IMR-90 (cell line): ENCODE measurements at regions not wholly inside any gene's neighbourhood (a gene's known extent, or its start where the extent isn't known, plus 50 kb on each side); places are given as distances from the start of the nearest gene placed in this dataset.

Experiments used
- ATAC-seq: fragments of 200-7000 bp; cut with Tn5 transposase; 2 replicates; pipeline ENCODE4 v1.9.1; 2020; ENCODE audit warnings: low read depth, mild to moderate bottlenecking, moderate library complexity
- BruUV-seq: library from RNA; stranded (reverse); fragments of 400-500 nt; replicated peaks from 2 replicates; lab custom pipeline; 2021; lab: Mats Ljungman, UMichigan
- CTCF ChIA-PET: fragments of 300-600 bp; formaldehyde crosslinking; extraction: SDS; loops from one replicate; lab custom pipeline; 2021; ENCODE audit warnings: antibody characterized with exemption; lab: Yijun Ruan, JAX
- POLR2A ChIA-PET: fragments of 300-600 bp; sonication (Branson Sonifier 250); formaldehyde crosslinking; loops from one replicate; lab custom pipeline; 2022; ENCODE audit warnings: antibody characterized with exemption; ENCODE audit not compliant: unreplicated experiment; lab: Charles Lee
- DNase-seq: peaks from one replicate; pipeline ENCODE4 v3.0.0; 2013
- H2AFZ ChIP-seq: replicated peaks from 2 replicates; pipeline ENCODE3; 2013; ENCODE audit warnings: low read length, mild to moderate bottlenecking; ENCODE audit not compliant: poor library complexity
- H2AK5ac ChIP-seq: 2 replicates; pipeline ENCODE4 v1.6.1; 2013; ENCODE audit warnings: low read depth, low read length, inconsistent platforms
- H2AK9ac ChIP-seq: replicated peaks from 2 replicates; pipeline ENCODE3; 2013; ENCODE audit warnings: mild to moderate bottlenecking, low read depth, low read length, moderate library complexity; ENCODE audit not compliant: poor library complexity
- H2BK120ac ChIP-seq: 2 replicates; pipeline ENCODE4 v1.6.1; 2013; ENCODE audit warnings: low read depth, low read length, inconsistent platforms
- H2BK15ac ChIP-seq: 3 replicates; pipeline ENCODE4 v1.6.1; 2013; ENCODE audit warnings: low read depth, low read length, inconsistent platforms
- H2BK20ac ChIP-seq: 2 replicates; pipeline ENCODE4 v1.6.1; 2013; ENCODE audit warnings: low read depth, mild to moderate bottlenecking, inconsistent platforms, low read length, moderate library complexity
- H2BK5ac ChIP-seq: 2 replicates; pipeline ENCODE4 v1.6.1; 2013; ENCODE audit warnings: mild to moderate bottlenecking, low read depth, low read length, inconsistent platforms; ENCODE audit not compliant: poor library complexity, severe bottlenecking
- H3K14ac ChIP-seq: replicated peaks from 2 replicates; pipeline ENCODE4 v1.6.1; 2013; ENCODE audit warnings: low read depth, low read length, inconsistent platforms
- H3K18ac ChIP-seq: 2 replicates; pipeline ENCODE4 v1.6.1; 2013; ENCODE audit warnings: low read depth, low read length, control low read depth
- H3K23ac ChIP-seq: 2 replicates; pipeline ENCODE4 v1.6.1; 2013; ENCODE audit warnings: low read depth, low read length, inconsistent platforms
- H3K27ac ChIP-seq: 2 replicates; pipeline ENCODE4 v1.5.1; 2013; ENCODE audit warnings: mild to moderate bottlenecking, control low read depth, low read length; ENCODE audit not compliant: insufficient read depth
- H3K27me3 ChIP-seq: 2 replicates; pipeline ENCODE4 v1.6.1; 2013; ENCODE audit warnings: low read length; ENCODE audit not compliant: control insufficient read depth, insufficient read depth
- H3K36me3 ChIP-seq: 2 replicates; pipeline ENCODE4 v1.6.1; 2013; ENCODE audit warnings: low read length, mixed read lengths; ENCODE audit not compliant: control insufficient read depth, insufficient read depth
- H3K4ac ChIP-seq: 2 replicates; pipeline ENCODE4 v1.6.1; 2013; ENCODE audit warnings: low read depth, low read length, inconsistent platforms
- H3K4me1 ChIP-seq: 2 replicates; pipeline ENCODE4 v1.6.1; 2013; ENCODE audit warnings: low read length, mixed read lengths; ENCODE audit not compliant: control insufficient read depth, insufficient read depth
- H3K4me2 ChIP-seq: 2 replicates; pipeline ENCODE4 v1.6.1; 2013; ENCODE audit warnings: low read depth, mild to moderate bottlenecking, control low read depth, low read length, moderate library complexity
- H3K4me3 ChIP-seq: 2 replicates; pipeline ENCODE4 v1.5.1; 2013; ENCODE audit warnings: low read depth, mild to moderate bottlenecking, control low read depth, low read length, moderate library complexity; ENCODE audit not compliant: insufficient read depth
- H3K56ac ChIP-seq: 2 replicates; pipeline ENCODE4 v1.6.1; 2013; ENCODE audit warnings: low read length, inconsistent platforms; ENCODE audit not compliant: insufficient read depth; ENCODE audit errors: extremely low read depth
- H3K79me1 ChIP-seq, 2 experiments: 2 replicates each; pipeline ENCODE4 v1.6.1; 2013; ENCODE audit warnings: low read length in 2 of 2, inconsistent platforms in 1 of 2, low read depth in 1 of 2
- H3K9ac ChIP-seq: 2 replicates; pipeline ENCODE4 v1.6.1; 2013; ENCODE audit warnings: low read depth, low read length, control low read depth
- H3K9me1 ChIP-seq: 2 replicates; pipeline ENCODE4 v1.6.1; 2013; ENCODE audit warnings: low read length, inconsistent platforms; ENCODE audit not compliant: insufficient read depth
- H3K9me3 ChIP-seq: 2 replicates; pipeline ENCODE4 v1.6.1; 2013; ENCODE audit warnings: low read length; ENCODE audit not compliant: control insufficient read depth, insufficient read depth
- H4K20me1 ChIP-seq: 2 replicates; pipeline ENCODE4 v1.6.1; 2013; ENCODE audit warnings: low read length, inconsistent platforms; ENCODE audit not compliant: insufficient read depth
- H4K5ac ChIP-seq: 2 replicates; pipeline ENCODE4 v1.6.1; 2013; ENCODE audit warnings: mild to moderate bottlenecking, low read depth, low read length, control low read depth
- H4K8ac ChIP-seq, 2 experiments: 2 replicates each; pipeline ENCODE4 v1.6.1; 2013; ENCODE audit warnings: low read depth in 2 of 2, low read length in 2 of 2, control low read depth in 1 of 2, inconsistent platforms in 1 of 2
- H4K91ac ChIP-seq: 2 replicates; pipeline ENCODE4 v1.6.1; 2013; ENCODE audit warnings: low read depth, low read length, inconsistent platforms; ENCODE audit not compliant: insufficient read depth
- CEBPB ChIP-seq: IDR thresholded peaks from 2 replicates; pipeline ENCODE4 v1.6.1; 2012; ENCODE audit warnings: low read depth, low read length, improper control_type of control experiment
- CHD1 ChIP-seq: IDR thresholded peaks from 2 replicates; pipeline ENCODE4 v1.6.1; 2012; ENCODE audit warnings: low read depth, low read length, improper control_type of control experiment
- MAFK ChIP-seq: IDR thresholded peaks from 2 replicates; pipeline ENCODE4 v1.6.1; 2012; ENCODE audit warnings: low read depth, low read length, improper control_type of control experiment
- NFE2L2 ChIP-seq: fragments of 150-350 bp; IDR thresholded peaks from 2 replicates; pipeline ENCODE4 v1.6.1; 2016; ENCODE audit warnings: low read depth, mild to moderate bottlenecking, low read length
- POLR2A ChIP-seq: IDR thresholded peaks from 2 replicates; pipeline ENCODE4 v1.6.1; 2012; ENCODE audit warnings: mild to moderate bottlenecking, low read depth, low read length
- RFX5 ChIP-seq: IDR thresholded peaks from 2 replicates; pipeline ENCODE4 v1.8.0; 2012; ENCODE audit warnings: low read depth, mild to moderate bottlenecking, low read length, moderate library complexity
- SMC3 ChIP-seq: fragments of 150-350 bp; IDR thresholded peaks from 2 replicates; pipeline ENCODE4 v1.6.1; 2016; ENCODE audit warnings: low read depth, mild to moderate bottlenecking, antibody characterized with exemption, low read length, moderate library complexity
- USF2 ChIP-seq: fragments of 150-350 bp; IDR thresholded peaks from 2 replicates; pipeline ENCODE4 v1.6.1; 2017; ENCODE audit warnings: mild to moderate bottlenecking, antibody characterized with exemption, low read length, low read depth
- WGBS, 2 experiments: methylation state at CpG; one replicate each; pipeline versions ENCODE4 v1.1.5 to v1.1.7; 2013; ENCODE audit warnings: missing lambda C conversion rate in 2 of 2; ENCODE audit not compliant: insufficient read length in 1 of 2; ENCODE audit errors: extremely low coverage in 2 of 2; 5-methylcytosine and 5-hydroxymethylcytosine counted together
- dilution Hi-C: fragments of 300-500 bp; cut with HindIII; formaldehyde crosslinking; loops from one replicate; pipeline ENCODE4 v1.14.3; 2018; ENCODE audit warnings: low sequenced_read_pairs; ENCODE audit not compliant: unreplicated experiment
- in situ Hi-C: fragments of 300-500 bp; cut with MboI; formaldehyde crosslinking; loops from 3 replicates; pipeline ENCODE4 v1.14.3; 2019; ENCODE audit warnings: low sequenced_read_pairs, inconsistent platforms, mixed read lengths
- intact Hi-C: fragments of 100-400 bp; cut with micrococcal nuclease; formaldehyde crosslinking; loops from 2 replicates; pipeline ENCODE4 v1.10.0; 2022

GRCh38 chr12:89797436-89797835 lies 88.8 kb upstream of the ATP2B1 start:
- no TSS peak for BruUV-seq

More at GRCh38 chr12:89797436-89797835, 88.8 kb upstream of the ATP2B1 start:
- ATAC-seq (no peak), DNase-seq (no peak)
- no peak overlapping the region for H2AK5ac ChIP-seq
- H4K5ac ChIP-seq: no peak overlapping the region
- H3K27ac ChIP-seq: no peak overlapping the region
- ChIA-PET POLR2A (no interaction called here), CTCF (interaction anchor here (1.5 kb wide), 1 partner anchor 13 kb away, joined by 5 read pairs; no protein-coding TSS in a partner anchor)
- H4K8ac ChIP-seq: no peak overlapping the region
- H3K23ac ChIP-seq: no peak overlapping the region
- no peak overlapping the region for H3K18ac ChIP-seq
- no peak overlapping the region for H2BK15ac ChIP-seq
- no peaks in the 10 kb centered on the region for H3K9me3 ChIP-seq
- no peaks in the 10 kb centered on the region for H3K36me3 ChIP-seq
- no peaks in the 10 kb centered on the region for H3K4me1 ChIP-seq
- no peaks in the 10 kb centered on the region for H4K20me1 ChIP-seq
- no peak for TF ChIP-seq RFX5
- no peak for TF ChIP-seq POLR2A
- no peak for TF ChIP-seq NFE2L2
- TF ChIP-seq SMC3: no peak
- TF ChIP-seq CEBPB: peak; percentile 60
- TF ChIP-seq CHD1: no peak
- no peak for TF ChIP-seq USF2
- no peak for TF ChIP-seq MAFK
- H3K27me3 ChIP-seq: no peaks in the 10 kb centered on the region
- H3K9ac ChIP-seq: no peak overlapping the region
- H2BK5ac ChIP-seq: no peak overlapping the region
- no peak overlapping the region for H2AK9ac ChIP-seq
- H3K9me1 ChIP-seq: no peaks in the 10 kb centered on the region; the same call in 1 of the 2 replicates
- intact Hi-C loops (no loop called here), in situ Hi-C loops (no loop called here), dilution Hi-C loops (no loop called here)
- H2BK120ac ChIP-seq: no peak overlapping the region
- no peak overlapping the region for H3K4ac ChIP-seq
- no peak overlapping the region for H2AFZ ChIP-seq
- no peaks in the 10 kb centered on the region for H3K79me1 ChIP-seq
- no CpG with 5 or more reads among the region's 2 CpGs for WGBS, 2 experiments
- no peak overlapping the region for H3K4me3 ChIP-seq
- H3K4me2 ChIP-seq: no peak overlapping the region
- no peak overlapping the region for H4K91ac ChIP-seq
- H3K14ac ChIP-seq: no peak overlapping the region
- no peak overlapping the region; the same call in 1 of the 2 replicates for H2BK20ac ChIP-seq
- H3K56ac ChIP-seq: no peak overlapping the region
